ENCODE measurements at regions not wholly inside any gene's neighbourhood (a gene's known extent, or its start where the extent isn't known, plus 50 kb on each side); places are given as distances from the start of the nearest gene placed in this dataset.

DNA sequence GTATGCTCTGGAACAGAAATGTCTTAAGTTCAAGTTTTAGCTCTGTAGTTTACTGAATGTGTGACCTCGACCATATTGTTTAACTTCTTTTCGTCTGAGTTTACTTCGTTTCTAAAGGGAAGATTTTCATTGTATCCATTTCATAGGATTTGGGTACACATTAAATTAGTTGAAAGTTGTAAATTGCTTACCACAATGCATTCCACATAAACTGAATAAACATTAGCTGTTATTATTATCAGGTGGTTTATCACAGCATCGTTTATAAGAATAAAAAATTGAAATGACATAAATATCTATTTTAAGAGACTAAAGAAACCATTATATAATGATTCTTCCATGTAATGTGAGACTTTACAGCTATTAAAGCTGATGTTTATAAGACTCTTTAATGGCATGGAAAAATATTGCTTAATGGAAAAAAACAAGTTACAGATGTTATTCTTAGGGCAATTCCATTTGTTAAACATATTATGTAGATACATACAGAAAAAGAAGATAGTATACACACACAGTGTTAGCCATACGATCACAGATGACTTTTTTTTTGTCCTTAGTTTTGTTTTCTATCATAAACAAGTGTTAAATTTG lies 342.3 kb upstream of the SGO1 start:
- TF ChIP-seq, protein P1, sequence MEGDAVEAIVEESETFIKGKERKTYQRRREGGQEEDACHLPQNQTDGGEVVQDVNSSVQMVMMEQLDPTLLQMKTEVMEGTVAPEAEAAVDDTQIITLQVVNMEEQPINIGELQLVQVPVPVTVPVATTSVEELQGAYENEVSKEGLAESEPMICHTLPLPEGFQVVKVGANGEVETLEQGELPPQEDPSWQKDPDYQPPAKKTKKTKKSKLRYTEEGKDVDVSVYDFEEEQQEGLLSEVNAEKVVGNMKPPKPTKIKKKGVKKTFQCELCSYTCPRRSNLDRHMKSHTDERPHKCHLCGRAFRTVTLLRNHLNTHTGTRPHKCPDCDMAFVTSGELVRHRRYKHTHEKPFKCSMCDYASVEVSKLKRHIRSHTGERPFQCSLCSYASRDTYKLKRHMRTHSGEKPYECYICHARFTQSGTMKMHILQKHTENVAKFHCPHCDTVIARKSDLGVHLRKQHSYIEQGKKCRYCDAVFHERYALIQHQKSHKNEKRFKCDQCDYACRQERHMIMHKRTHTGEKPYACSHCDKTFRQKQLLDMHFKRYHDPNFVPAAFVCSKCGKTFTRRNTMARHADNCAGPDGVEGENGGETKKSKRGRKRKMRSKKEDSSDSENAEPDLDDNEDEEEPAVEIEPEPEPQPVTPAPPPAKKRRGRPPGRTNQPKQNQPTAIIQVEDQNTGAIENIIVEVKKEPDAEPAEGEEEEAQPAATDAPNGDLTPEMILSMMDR (IDR thresholded peaks at IDR 0.05): no peak
- H3K27ac Mint-ChIP-seq: no peak overlapping the region
- no peak overlapping the region for H3K4me3 Mint-ChIP-seq
- H4K20me1 ChIP-seq (ENCODE audit: insufficient read depth, low read length): no peaks in the 10 kb centered on the region
- no peak overlapping the region for H3K27ac ChIP-seq (ENCODE audit: low read depth in 1 of 2, low read length in 2 of 2)
- intact Hi-C loops (cut with micrococcal nuclease): no loop called here
- no peak overlapping the region for H3K4me2 ChIP-seq (replicated peaks; ENCODE audit: extremely low read depth, low read length, poor library complexity, severe bottlenecking)
- H3K9me3 Mint-ChIP-seq: peaks cover 0 to 10% (median 0%) of the 10 kb centered on the region in 7 donors
- no peaks in the 10 kb centered on the region for H3K4me1 ChIP-seq (ENCODE audit: control insufficient read depth in 1 of 2, insufficient read depth in 2 of 2, low read length in 2 of 2)
- no peak overlapping the region for H2AFZ ChIP-seq (ENCODE audit: insufficient read depth, low read depth, low read length, poor library complexity, severe bottlenecking)
- no peaks in the 10 kb centered on the region for H3K79me2 ChIP-seq (ENCODE audit: insufficient read depth, low read length)
- H3K4me3 ChIP-seq (replicated peaks in 1 of 3; ENCODE audit: low read depth in 2 of 3, low read length in 3 of 3): no peak overlapping the region
- H3K36me3 Mint-ChIP-seq: no peaks in the 10 kb centered on the region
- H3K4me1 Mint-ChIP-seq: no peaks in the 10 kb centered on the region
- no peaks in the 10 kb centered on the region for H3K27me3 Mint-ChIP-seq (ENCODE audit: low read depth in 3 of 3)
- H3K27me3 ChIP-seq (ENCODE audit: control insufficient read depth in 2 of 2, insufficient read depth in 2 of 2, low read length in 2 of 2): no peaks in the 10 kb centered on the region
- no peaks in the 10 kb centered on the region for H3K36me3 ChIP-seq (replicated peaks in 1 of 2; ENCODE audit: control insufficient read depth in 1 of 2, insufficient read depth in 2 of 2, low read length in 2 of 2)
- no peak overlapping the region for H3K9ac ChIP-seq (ENCODE audit: insufficient read depth, low read length, poor library complexity, severe bottlenecking)
- no peak for DNase-seq
- WGBS (ENCODE audit: insufficient coverage): no CpG with 5 or more reads among the region's 5 CpGs
- peaks cover 0 to 3% of the 10 kb centered on the region in 2 donors for H3K9me3 ChIP-seq (replicated peaks in 1 of 2; ENCODE audit: control insufficient read depth in 1 of 2, insufficient read depth in 1 of 2, low read length in 2 of 2)

DNA sequence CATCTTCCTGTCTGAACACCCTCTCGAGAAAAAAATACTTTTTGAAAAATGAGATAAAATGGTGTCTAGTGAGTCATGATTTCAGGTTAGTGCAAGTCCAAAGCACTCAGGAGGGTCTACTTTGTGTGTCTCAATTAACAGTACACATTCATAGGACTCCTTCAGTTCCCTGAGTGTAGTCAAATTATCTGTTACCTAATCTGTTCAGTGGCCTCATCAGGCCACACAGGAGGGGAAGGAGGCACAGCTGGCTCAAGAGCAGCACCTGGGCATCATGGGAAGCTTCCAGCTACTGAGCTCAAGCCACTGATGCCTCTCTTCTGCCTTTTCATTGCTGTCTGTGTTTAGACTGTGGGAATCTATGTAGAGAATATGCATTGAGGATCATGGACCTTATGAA lies 341.4 kb upstream of the SGO1 start:
- no peak overlapping the region for H3K27ac Mint-ChIP-seq
- no peak overlapping the region for H2AFZ ChIP-seq (ENCODE audit: insufficient read depth, low read depth, low read length, poor library complexity, severe bottlenecking)
- intact Hi-C loops (cut with micrococcal nuclease): no loop called here
- H3K79me2 ChIP-seq (ENCODE audit: insufficient read depth, low read length): no peaks in the 10 kb centered on the region
- H3K4me2 ChIP-seq (replicated peaks; ENCODE audit: extremely low read depth, low read length, poor library complexity, severe bottlenecking): no peak overlapping the region
- H3K4me1 Mint-ChIP-seq: no peaks in the 10 kb centered on the region
- H3K27me3 ChIP-seq (ENCODE audit: control insufficient read depth in 2 of 2, insufficient read depth in 2 of 2, low read length in 2 of 2): no peaks in the 10 kb centered on the region
- H3K9me3 ChIP-seq (replicated peaks in 1 of 2; ENCODE audit: control insufficient read depth in 1 of 2, insufficient read depth in 1 of 2, low read length in 2 of 2): peaks cover 0 to 3% of the 10 kb centered on the region in 2 donors
- DNase-seq: no peak
- no CpG with 5 or more reads among the region's 1 CpG for WGBS (ENCODE audit: insufficient coverage)
- H4K20me1 ChIP-seq (ENCODE audit: insufficient read depth, low read length): no peaks in the 10 kb centered on the region
- H3K27ac ChIP-seq (ENCODE audit: low read depth in 1 of 2, low read length in 2 of 2): no peak overlapping the region
- H3K36me3 Mint-ChIP-seq: no peaks in the 10 kb centered on the region
- H3K4me3 Mint-ChIP-seq: no peak overlapping the region
- TF ChIP-seq, protein P1 (IDR thresholded peaks at IDR 0.05): no peak
- no peaks in the 10 kb centered on the region for H3K36me3 ChIP-seq (replicated peaks in 1 of 2; ENCODE audit: control insufficient read depth in 1 of 2, insufficient read depth in 2 of 2, low read length in 2 of 2)
- no peak overlapping the region for H3K4me3 ChIP-seq (replicated peaks in 1 of 3; ENCODE audit: low read depth in 2 of 3, low read length in 3 of 3)
- no peaks in the 10 kb centered on the region for H3K4me1 ChIP-seq (ENCODE audit: control insufficient read depth in 1 of 2, insufficient read depth in 2 of 2, low read length in 2 of 2)
- H3K27me3 Mint-ChIP-seq (ENCODE audit: low read depth in 3 of 3): no peaks in the 10 kb centered on the region
- peaks cover 0 to 10% (median 0%) of the 10 kb centered on the region in 7 donors for H3K9me3 Mint-ChIP-seq
- H3K9ac ChIP-seq (ENCODE audit: insufficient read depth, low read length, poor library complexity, severe bottlenecking): no peak overlapping the region

Measured in CD14-positive monocyte (primary cell).